ENCODE measurements at regions not wholly inside any gene's neighbourhood (a gene's known extent, or its start where the extent isn't known, plus 50 kb on each side); places are given as distances from the start of the nearest gene placed in this dataset.

GRCh38 chr7:35366167-35367155 lies 112.6 kb upstream of the TBX20 start:
- TF ChIP-seq POLR2A (IDR thresholded peaks at IDR 0.05; ENCODE audit: low read length) (no peak), GATA1 (IDR thresholded peaks at IDR 0.05; ENCODE audit: low read depth, low read length) (no peak)
